ENCODE measurements at regions not wholly inside any gene's neighbourhood (a gene's known extent, or its start where the extent isn't known, plus 50 kb on each side); places are given as distances from the start of the nearest gene placed in this dataset.

DNA sequence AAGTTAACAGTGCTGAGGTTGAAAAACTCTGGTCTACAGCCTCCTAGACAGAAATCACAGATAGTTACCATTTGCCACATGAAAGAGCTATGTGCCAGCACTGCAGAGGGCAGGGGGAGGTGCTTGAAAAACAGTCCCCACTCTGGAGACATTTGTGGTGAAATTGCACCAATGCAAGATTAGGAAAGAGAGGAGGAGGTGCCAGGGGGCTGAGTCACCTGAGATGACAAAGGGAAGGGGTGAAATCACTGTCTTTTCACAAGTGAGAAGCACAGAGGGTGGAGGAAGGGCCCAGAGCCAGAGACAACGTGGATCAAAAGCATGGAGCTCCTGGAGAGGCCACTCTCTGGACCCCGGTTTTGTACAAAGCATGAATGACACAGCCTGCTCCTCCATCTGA lies 196.3 kb downstream of the BUD13 start:
- TF ChIP-seq, protein P1, sequence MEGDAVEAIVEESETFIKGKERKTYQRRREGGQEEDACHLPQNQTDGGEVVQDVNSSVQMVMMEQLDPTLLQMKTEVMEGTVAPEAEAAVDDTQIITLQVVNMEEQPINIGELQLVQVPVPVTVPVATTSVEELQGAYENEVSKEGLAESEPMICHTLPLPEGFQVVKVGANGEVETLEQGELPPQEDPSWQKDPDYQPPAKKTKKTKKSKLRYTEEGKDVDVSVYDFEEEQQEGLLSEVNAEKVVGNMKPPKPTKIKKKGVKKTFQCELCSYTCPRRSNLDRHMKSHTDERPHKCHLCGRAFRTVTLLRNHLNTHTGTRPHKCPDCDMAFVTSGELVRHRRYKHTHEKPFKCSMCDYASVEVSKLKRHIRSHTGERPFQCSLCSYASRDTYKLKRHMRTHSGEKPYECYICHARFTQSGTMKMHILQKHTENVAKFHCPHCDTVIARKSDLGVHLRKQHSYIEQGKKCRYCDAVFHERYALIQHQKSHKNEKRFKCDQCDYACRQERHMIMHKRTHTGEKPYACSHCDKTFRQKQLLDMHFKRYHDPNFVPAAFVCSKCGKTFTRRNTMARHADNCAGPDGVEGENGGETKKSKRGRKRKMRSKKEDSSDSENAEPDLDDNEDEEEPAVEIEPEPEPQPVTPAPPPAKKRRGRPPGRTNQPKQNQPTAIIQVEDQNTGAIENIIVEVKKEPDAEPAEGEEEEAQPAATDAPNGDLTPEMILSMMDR (IDR thresholded peaks at IDR 0.05; ENCODE audit: control insufficient read depth, insufficient read depth, low read depth, low read length, missing control alignments), result no peak
- DNase-seq (ENCODE audit: low read depth), result no peak
- no peak overlapping the region for H3K4me3 ChIP-seq (ENCODE audit: control insufficient read depth, low read depth, low read length)

- DNase-seq (ENCODE audit: low read depth), result no peak
- no peak overlapping the region for H3K4me3 ChIP-seq (ENCODE audit: control insufficient read depth, low read depth, low read length)
- TF ChIP-seq, protein P1 (IDR thresholded peaks at IDR 0.05; ENCODE audit: control insufficient read depth, insufficient read depth, low read depth, low read length, missing control alignments), result no peak
Measured at GRCh38 chr11:116567721-116568242, 205.0 kb downstream of the BUD13 start.

- DNase-seq (ENCODE audit: low read depth), result no peak
- TF ChIP-seq, protein P1 (IDR thresholded peaks at IDR 0.05; ENCODE audit: control insufficient read depth, insufficient read depth, low read depth, low read length, missing control alignments), result no peak
- no peak overlapping the region for H3K4me3 ChIP-seq (ENCODE audit: control insufficient read depth, low read depth, low read length)
Measured at GRCh38 chr11:116563712-116564047, 209.1 kb downstream of the BUD13 start.

DNA sequence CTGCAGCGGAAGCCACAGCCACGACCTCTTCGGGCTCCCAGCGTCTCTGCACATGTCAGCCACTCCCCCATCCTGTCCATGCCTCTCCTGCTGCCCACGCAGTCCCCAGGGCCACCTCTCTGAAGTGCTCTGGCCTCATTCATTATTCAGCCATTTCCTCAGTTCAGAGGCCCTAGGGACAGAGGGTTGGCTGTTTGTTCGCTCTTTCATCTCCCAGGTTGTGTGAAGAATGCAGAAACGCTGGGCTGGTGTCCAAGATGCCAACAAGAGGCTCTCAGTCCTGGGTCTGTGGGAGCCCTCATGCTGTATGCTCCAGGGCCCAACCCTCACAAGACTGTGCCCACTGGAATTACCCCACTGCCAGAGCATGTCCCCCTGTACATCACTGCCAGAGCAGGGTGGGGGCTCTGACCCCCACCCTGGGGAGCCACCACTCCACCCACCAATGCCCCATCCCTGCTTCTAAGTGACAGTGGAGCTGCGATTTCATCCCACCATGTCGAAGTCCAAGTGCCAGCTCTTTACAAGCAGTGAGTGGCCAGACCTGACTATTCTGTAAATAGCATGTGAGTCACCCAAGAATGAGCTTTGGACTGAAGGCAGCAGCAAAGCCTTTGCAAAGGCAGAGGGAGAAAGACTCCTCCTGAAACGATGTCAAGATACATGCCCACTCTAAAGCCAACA lies 209.6 kb downstream of the BUD13 start:
- DNase-seq (ENCODE audit: low read depth), result no peak
- no peak overlapping the region for H3K4me3 ChIP-seq (ENCODE audit: control insufficient read depth, low read depth, low read length)

DNA sequence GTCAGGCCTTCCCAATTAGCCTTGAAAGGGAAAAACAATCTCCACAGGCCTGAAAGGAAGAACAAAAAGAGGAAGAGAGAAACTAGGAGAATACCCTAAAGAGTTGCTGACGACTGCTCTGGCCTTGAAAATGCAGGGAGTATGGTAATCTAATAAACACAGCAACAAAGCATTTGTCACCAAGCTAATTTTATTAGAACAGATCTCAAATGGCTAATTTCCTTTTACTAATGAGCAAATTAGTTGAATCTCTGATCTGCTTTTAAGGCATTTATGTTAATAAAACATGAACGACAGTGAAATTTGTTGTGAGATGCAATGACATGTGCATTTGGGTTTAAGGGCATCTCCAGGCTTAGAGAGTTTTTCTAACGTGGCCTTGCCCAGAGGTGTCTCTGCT lies 212.2 kb downstream of the BUD13 start:
- no peak overlapping the region for H3K4me3 ChIP-seq (ENCODE audit: control insufficient read depth, low read depth, low read length)
- DNase-seq (ENCODE audit: low read depth), result no peak
- TF ChIP-seq, protein P1 (IDR thresholded peaks at IDR 0.05; ENCODE audit: control insufficient read depth, insufficient read depth, low read depth, low read length, missing control alignments), result no peak

More for the DNA sequence above, 209.6 kb downstream of the BUD13 start:
- TF ChIP-seq, protein P1 (IDR thresholded peaks at IDR 0.05; ENCODE audit: control insufficient read depth, insufficient read depth, low read depth, low read length, missing control alignments), result no peak

DNA sequence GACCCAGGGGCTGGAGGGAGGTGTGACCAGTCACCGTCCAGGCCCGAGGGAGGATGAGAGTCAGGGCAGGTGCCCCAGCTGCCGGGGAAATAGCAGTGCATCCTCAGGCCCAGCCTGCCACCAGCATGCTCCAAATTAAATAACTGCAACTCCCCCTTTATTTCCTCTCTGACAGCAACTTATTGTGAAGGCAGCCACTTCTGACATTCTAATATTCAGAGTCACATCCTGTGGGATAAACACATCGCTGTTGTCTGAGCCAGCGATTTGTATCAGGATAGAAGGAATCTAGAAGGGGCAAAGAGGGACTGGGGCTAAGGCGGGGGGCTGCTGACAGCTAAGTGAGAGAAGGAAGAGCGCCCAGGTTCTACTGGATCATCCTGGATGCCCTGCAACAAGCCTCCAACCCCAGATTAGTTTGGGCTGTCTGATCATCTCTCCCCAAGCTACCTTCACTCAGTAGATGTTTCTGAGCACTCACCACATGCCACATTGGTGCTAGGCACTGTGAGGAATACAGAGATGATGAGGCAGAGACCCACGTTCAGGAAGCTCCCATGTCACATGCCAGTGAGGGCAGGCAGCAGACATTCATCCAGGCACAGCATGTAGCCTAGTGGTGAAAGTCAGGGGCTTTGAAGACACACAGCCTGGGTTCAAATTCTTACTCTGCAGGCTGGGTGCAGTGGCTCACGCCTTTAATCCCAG lies 214.1 kb downstream of the BUD13 start:
- no peak for DNase-seq (ENCODE audit: low read depth)
- H3K4me3 ChIP-seq (ENCODE audit: control insufficient read depth, low read depth, low read length), result no peak overlapping the region

More for the DNA sequence above, 214.1 kb downstream of the BUD13 start:
- TF ChIP-seq, protein P1 (IDR thresholded peaks at IDR 0.05; ENCODE audit: control insufficient read depth, insufficient read depth, low read depth, low read length, missing control alignments), result no peak

Measured in AG09309 (cell line).